NT2/D1 (cell line): ENCODE measurements at regions not wholly inside any gene's neighbourhood (a gene's known extent, or its start where the extent isn't known, plus 50 kb on each side); places are given as distances from the start of the nearest gene placed in this dataset.

Source experiments
- DNase-seq: peaks from one replicate; pipeline ENCODE4 v3.0.0-alpha.2; 2011; ENCODE audit warnings: low read depth, low spot score
- H3K27me3 ChIP-seq: 2 replicates; pipeline ENCODE4 v1.6.0; 2011; ENCODE audit warnings: mild to moderate bottlenecking; ENCODE audit not compliant: insufficient read length, insufficient read depth
- H3K36me3 ChIP-seq: 2 replicates; pipeline ENCODE4 v1.6.1; 2011; ENCODE audit warnings: mild to moderate bottlenecking, low read length, mixed read lengths; ENCODE audit not compliant: insufficient read depth, insufficient read length
- H3K4me1 ChIP-seq: 2 replicates; pipeline ENCODE4 v1.5.1; 2011; ENCODE audit not compliant: insufficient read depth, insufficient read length
- H3K4me3 ChIP-seq: 2 replicates; pipeline ENCODE4 v1.5.1; 2011; ENCODE audit warnings: low read depth; ENCODE audit not compliant: insufficient read length
- H3K9ac ChIP-seq: 2 replicates; pipeline ENCODE4 v1.6.0; 2011; ENCODE audit warnings: low read depth; ENCODE audit not compliant: insufficient read length
- H3K9me3 ChIP-seq: 2 replicates; pipeline ENCODE4 v1.5.1; 2011; ENCODE audit warnings: mild to moderate bottlenecking, low read length; ENCODE audit not compliant: insufficient read depth
- SUZ12 ChIP-seq: IDR thresholded peaks from 2 replicates; pipeline ENCODE4 v1.6.1; 2011; ENCODE audit not compliant: insufficient read length, insufficient read depth; ENCODE audit errors: extremely low read depth
- YY1 ChIP-seq: IDR thresholded peaks from 2 replicates; pipeline ENCODE4 v1.6.1; 2011; ENCODE audit not compliant: insufficient read length, insufficient read depth
- ZNF274 ChIP-seq: IDR thresholded peaks from 2 replicates; pipeline ENCODE4 v1.6.1; 2011; ENCODE audit warnings: mild to moderate bottlenecking, low read depth, low read length

- Histone ChIP-seq H3K4me3 (no peak overlapping the region), H3K9me3 (peaks cover 7% of the 10 kb centered on the region), H3K27me3 (no peaks in the 10 kb centered on the region), H3K36me3 (no peaks in the 10 kb centered on the region), H3K9ac (no peak overlapping the region), H3K4me1 (no peaks in the 10 kb centered on the region)
- DNase-seq = no peak
- no peak for TF ChIP-seq YY1
- no peak for TF ChIP-seq ZNF274
- no peak for TF ChIP-seq SUZ12
Measured at GRCh38 chr1:83746234-83746633, 252.7 kb downstream of the TTLL7 start.

DNA sequence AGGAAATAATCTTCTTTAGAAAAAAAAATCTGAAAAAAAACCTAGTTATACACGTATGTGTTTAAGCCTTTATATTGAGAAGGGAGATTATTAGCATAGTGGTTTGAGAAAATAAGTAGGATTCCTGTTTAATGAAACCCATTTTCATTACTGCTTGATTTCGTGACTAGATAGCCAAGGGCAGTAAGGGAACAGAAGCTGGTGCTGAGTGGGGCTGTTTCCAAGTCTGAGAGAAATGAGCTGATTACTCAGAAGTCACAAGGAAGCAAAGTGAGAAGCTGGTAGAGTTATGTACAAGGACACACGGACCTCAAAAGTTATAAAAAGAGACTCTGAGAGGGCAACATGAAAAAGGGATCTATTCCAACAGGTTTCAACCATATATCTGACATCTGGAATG is 256.5 kb downstream of the TTLL7 start:
- no peaks in the 10 kb centered on the region for H3K4me1 ChIP-seq
- no peaks in the 10 kb centered on the region for H3K27me3 ChIP-seq
- no peak overlapping the region for H3K4me3 ChIP-seq
- H3K9ac ChIP-seq = no peak overlapping the region
- TF ChIP-seq ZNF274 (no peak), SUZ12 (no peak), YY1 (no peak)
- H3K9me3 ChIP-seq = no peaks in the 10 kb centered on the region
- no peak for DNase-seq
- H3K36me3 ChIP-seq = no peaks in the 10 kb centered on the region

DNA sequence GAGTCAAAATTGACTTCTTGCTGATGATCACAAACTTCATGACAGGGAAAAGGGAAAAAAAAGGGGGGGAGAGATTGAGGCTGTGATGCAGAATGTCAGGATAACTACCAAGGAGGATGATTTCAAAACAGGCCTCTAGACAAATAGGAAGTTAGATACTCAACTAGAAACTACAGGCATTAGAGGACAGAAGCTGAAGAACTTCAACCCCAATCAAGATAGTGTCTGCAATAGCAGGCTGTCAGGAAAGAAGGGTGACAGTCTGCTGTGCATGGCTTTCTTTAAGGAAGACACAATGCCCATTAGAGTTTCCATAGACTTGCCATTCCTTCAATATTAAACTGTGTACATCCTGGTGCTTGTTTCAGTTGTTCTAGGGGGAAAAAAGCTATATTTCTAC is 257.2 kb downstream of the TTLL7 start:
- Histone ChIP-seq H3K36me3 (no peaks in the 10 kb centered on the region), H3K4me3 (no peak overlapping the region), H3K4me1 (no peaks in the 10 kb centered on the region), H3K27me3 (no peaks in the 10 kb centered on the region), H3K9me3 (no peaks in the 10 kb centered on the region), H3K9ac (no peak overlapping the region)
- DNase-seq = no peak
- TF ChIP-seq ZNF274 = no peak

DNA sequence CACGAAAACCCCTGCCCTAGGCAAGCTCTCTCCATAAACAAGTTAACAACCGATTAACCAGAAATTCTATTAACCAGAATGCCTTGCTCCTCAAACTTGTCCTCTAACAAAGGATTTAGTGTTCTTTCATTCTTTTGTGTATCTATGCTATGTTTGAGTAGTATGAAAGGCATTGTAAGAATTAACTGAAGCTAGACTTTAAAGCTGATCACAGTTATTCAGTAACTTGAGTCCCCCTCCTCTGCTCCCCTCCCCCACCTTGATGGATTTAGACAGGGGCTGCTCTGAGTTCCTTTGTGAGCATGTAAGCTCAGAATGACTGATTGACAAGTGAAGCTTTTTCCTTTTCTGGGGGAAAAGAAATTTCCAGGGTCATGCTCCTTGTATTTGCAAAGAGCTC is 257.6 kb downstream of the TTLL7 start:
- H3K4me1 ChIP-seq = no peaks in the 10 kb centered on the region
- H3K9me3 ChIP-seq = no peaks in the 10 kb centered on the region
- DNase-seq = peak; percentile 42
- H3K27me3 ChIP-seq = no peaks in the 10 kb centered on the region
- H3K36me3 ChIP-seq = no peaks in the 10 kb centered on the region
- H3K9ac ChIP-seq = no peak overlapping the region
- no peak for TF ChIP-seq ZNF274
- no peak for TF ChIP-seq SUZ12
- TF ChIP-seq YY1 = no peak
- no peak overlapping the region for H3K4me3 ChIP-seq

DNA sequence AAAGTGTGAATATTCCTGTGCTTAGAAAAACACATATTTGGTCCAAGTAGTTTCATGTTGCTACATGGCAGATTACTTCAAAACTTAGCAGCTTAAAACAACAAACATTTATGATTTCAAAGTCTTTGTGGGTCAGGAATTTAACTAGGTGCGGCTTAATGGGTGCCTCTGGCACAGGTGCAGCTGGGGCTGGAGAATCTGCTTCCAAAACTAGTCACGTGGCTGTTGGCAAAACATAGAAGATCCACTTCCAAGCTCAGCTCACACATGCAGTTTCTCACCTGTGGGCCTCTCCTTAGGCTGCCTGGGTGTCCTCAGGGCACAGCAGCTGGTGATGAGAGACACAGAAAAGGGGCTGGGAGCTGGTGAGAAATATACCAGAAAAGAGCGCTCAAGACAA is 263.4 kb downstream of the TTLL7 start:
- no peaks in the 10 kb centered on the region for H3K4me1 ChIP-seq
- H3K27me3 ChIP-seq = no peaks in the 10 kb centered on the region
- no peaks in the 10 kb centered on the region for H3K36me3 ChIP-seq
- DNase-seq = no peak
- H3K9me3 ChIP-seq = no peaks in the 10 kb centered on the region
- H3K4me3 ChIP-seq = no peak overlapping the region
- TF ChIP-seq ZNF274 = no peak
- TF ChIP-seq SUZ12 = no peak
- TF ChIP-seq YY1 = no peak
- no peak overlapping the region for H3K9ac ChIP-seq

DNA sequence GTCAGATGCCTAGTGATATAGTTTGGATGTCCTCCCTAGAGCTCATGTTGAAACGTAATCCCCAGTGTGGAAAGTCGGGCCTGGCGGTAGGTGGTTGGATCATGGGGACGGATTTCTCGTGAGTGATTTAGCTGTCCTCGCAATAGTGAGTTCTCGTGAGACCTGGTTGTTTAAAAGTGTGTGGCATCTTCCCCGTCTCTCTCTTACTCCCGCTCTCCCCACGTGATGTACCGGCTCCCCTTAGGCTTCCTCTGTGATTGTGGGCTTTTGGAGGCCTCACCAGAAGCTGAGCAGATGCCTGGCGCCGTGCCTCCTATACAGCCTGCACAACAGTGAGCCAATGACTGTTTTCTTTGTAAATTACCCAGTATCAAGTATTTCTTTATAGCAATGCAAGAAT is 264.5 kb downstream of the TTLL7 start:
- H3K4me1 ChIP-seq = no peaks in the 10 kb centered on the region
- no peak for TF ChIP-seq ZNF274
- TF ChIP-seq SUZ12 = no peak
- no peak for TF ChIP-seq YY1
- no peak overlapping the region for H3K4me3 ChIP-seq
- H3K36me3 ChIP-seq = no peaks in the 10 kb centered on the region
- no peak for DNase-seq
- no peaks in the 10 kb centered on the region for H3K9me3 ChIP-seq
- no peak overlapping the region for H3K9ac ChIP-seq
- H3K27me3 ChIP-seq = no peaks in the 10 kb centered on the region

DNA sequence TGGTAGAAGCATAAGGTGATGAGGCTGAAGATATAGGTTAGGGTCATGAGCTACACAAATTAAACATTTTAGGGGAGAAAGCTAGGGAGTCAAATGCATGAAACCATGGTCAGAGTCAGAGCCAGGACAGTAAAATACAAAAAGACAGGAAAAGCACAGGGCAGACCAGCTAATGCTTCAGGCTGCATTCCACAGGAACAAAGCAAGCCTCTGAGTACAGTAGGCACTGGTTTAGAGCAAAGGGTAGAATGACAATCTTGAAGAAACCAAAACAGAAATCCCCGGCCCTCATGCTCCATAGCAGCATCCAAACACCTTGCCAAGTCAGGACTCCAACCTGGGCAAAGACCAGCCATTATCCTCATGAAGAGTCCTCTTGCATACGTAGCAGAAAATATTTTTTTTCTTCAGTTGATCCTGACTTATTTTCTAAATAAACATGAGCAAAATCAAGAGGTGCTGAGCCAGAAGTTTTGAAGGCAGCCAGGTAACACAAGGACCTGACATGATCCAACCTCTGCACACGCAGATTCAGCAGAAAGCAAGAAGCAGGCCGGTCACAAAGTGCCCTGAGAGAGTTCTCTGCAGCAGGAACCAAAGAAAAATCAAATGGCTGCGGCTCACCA is 273.1 kb downstream of the TTLL7 start:
- peak; percentile 38 for DNase-seq
- no peaks in the 10 kb centered on the region for H3K4me1 ChIP-seq
- H3K36me3 ChIP-seq = no peaks in the 10 kb centered on the region
- H3K9ac ChIP-seq = no peak overlapping the region
- H3K9me3 ChIP-seq = no peaks in the 10 kb centered on the region
- TF ChIP-seq SUZ12 (no peak), YY1 (no peak), ZNF274 (no peak)
- no peak overlapping the region for H3K4me3 ChIP-seq
- H3K27me3 ChIP-seq = no peaks in the 10 kb centered on the region
